ENCODE measurements at regions not wholly inside any gene's neighbourhood (a gene's known extent, or its start where the extent isn't known, plus 50 kb on each side); places are given as distances from the start of the nearest gene placed in this dataset.

GRCh38 chr6:8218861-8219260, 116.5 kb upstream of the EEF1E1 start:
- no peak for TF ChIP-seq CTCF (conservative IDR thresholded peaks at IDR 0.05)
- no peak for TF ChIP-seq ZFX (IDR thresholded peaks at IDR 0.05)
- no peak overlapping the region for H3K27ac ChIP-seq

- no peak overlapping the region for H3K27ac ChIP-seq
- TF ChIP-seq CTCF (conservative IDR thresholded peaks at IDR 0.05) (no peak), ZFX (IDR thresholded peaks at IDR 0.05) (no peak)
These were observed 113.3 kb upstream of the EEF1E1 start for GRCh38 chr6:8215631-8216030.

- no peak overlapping the region for H3K27ac ChIP-seq
- TF ChIP-seq ZFX (IDR thresholded peaks at IDR 0.05) = no peak
- TF ChIP-seq CTCF (conservative IDR thresholded peaks at IDR 0.05) = no peak
These were observed 111.6 kb upstream of the EEF1E1 start for GRCh38 chr6:8213995-8214394.

GRCh38 chr6:8212720-8213434, 110.5 kb upstream of the EEF1E1 start:
- H3K27ac ChIP-seq = no peak overlapping the region
- TF ChIP-seq CTCF (conservative IDR thresholded peaks at IDR 0.05) (no peak), ZFX (IDR thresholded peaks at IDR 0.05) (no peak)

GRCh38 chr6:8207869-8208191, 105.5 kb upstream of the EEF1E1 start:
- no peak for TF ChIP-seq CTCF (conservative IDR thresholded peaks at IDR 0.05)
- TF ChIP-seq ZFX (IDR thresholded peaks at IDR 0.05) = no peak
- no peak overlapping the region for H3K27ac ChIP-seq

GRCh38 chr6:8207191-8207868, 105.0 kb upstream of the EEF1E1 start:
- H3K27ac ChIP-seq = no peak overlapping the region
- TF ChIP-seq ZFX (IDR thresholded peaks at IDR 0.05) = no peak

- TF ChIP-seq CTCF (conservative IDR thresholded peaks at IDR 0.05) (no peak), ZFX (IDR thresholded peaks at IDR 0.05) (no peak)
- no peak overlapping the region for H3K27ac ChIP-seq
These were observed 101.0 kb upstream of the EEF1E1 start for GRCh38 chr6:8203337-8203736.

GRCh38 chr6:8201679-8202078, 99.3 kb upstream of the EEF1E1 start:
- TF ChIP-seq ZFX (IDR thresholded peaks at IDR 0.05) (no peak), CTCF (conservative IDR thresholded peaks at IDR 0.05) (no peak)
- H3K27ac ChIP-seq = no peak overlapping the region
